SU-DHL-6 (cell line): ENCODE measurements at regions not wholly inside any gene's neighbourhood (a gene's known extent, or its start where the extent isn't known, plus 50 kb on each side); places are given as distances from the start of the nearest gene placed in this dataset.

Source experiments
- CTCF ChIP-seq: fragments of 200-600 bp; sonication (generic); IDR thresholded peaks from one replicate; pipeline ENCODE4 v1.5.1; 2017; ENCODE audit warnings: antibody characterized with exemption, mild to moderate bottlenecking, low read length, moderate library complexity; ENCODE audit not compliant: insufficient read depth, poor library complexity, severe bottlenecking
- EZH2phosphoT487 ChIP-seq: fragments of 200-600 bp; sonication (generic), shearing (Covaris generic); conservative IDR thresholded peaks from 2 replicates; pipeline ENCODE4 v1.6.1; 2018; ENCODE audit warnings: mild to moderate bottlenecking, antibody characterized with exemption, low read length, moderate library complexity, mixed read lengths

DNA sequence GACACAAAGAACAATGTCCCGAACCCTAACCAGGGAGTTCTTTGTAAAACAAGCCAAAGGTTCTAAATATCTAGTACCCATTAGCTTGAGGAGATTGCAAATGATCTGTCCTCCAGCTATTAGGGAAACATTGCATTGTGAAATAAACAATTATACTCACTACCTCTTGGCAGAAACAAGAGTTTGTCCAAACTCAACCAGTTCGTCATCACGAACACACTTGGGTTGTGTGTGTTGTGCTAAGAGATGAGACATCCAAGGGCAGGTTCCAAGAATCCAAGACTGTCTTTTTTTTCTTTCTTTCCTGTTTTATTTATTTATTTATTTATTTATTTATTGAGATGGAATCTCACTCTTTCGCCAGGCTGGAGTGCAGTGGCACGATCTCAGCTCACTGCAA lies 793.1 kb upstream of the AUTS2 start:
- TF ChIP-seq CTCF (no peak), EZH2phosphoT487 (no peak)
